Body of pancreas (tissue), 4 donors: ENCODE measurements at regions not wholly inside any gene's neighbourhood (a gene's known extent, or its start where the extent isn't known, plus 50 kb on each side); places are given as distances from the start of the nearest gene placed in this dataset.

Experiments used
- ATAC-seq: fragments of 150-250 bp; one replicate; pipeline ENCODE4 v1.9.1; 2016
- DNase-seq, 4 donors: peaks; one replicate each; pipeline ENCODE4 v3.0.0-alpha.2; 2019
- H3K27ac ChIP-seq, 4 donors: fragments of 200-600 bp; sonication (generic); 1 replicate in 3 of 4; 2 replicates in 1 of 4; pipeline versions ENCODE4 v1.5.1 to v1.6.1; 2016 to 2019; ENCODE audit warnings: mild to moderate bottlenecking in 1 of 4, mixed read lengths in 1 of 4, moderate library complexity in 1 of 4
- H3K27me3 ChIP-seq, 2 donors: fragments of 200-600 bp; sonication (generic); one replicate each; pipeline ENCODE4 v1.6.0; 2016; ENCODE audit warnings: mild to moderate bottlenecking in 1 of 2
- H3K36me3 ChIP-seq, 2 donors: fragments of 200-600 bp; sonication (generic); replicated peaks in 1 of 2; 2 replicates each; pipeline ENCODE4 v1.5.1; 2016; ENCODE audit warnings: low read depth in 2 of 2; ENCODE audit not compliant: insufficient read depth in 1 of 2
- H3K4me1 ChIP-seq: fragments of 200-600 bp; sonication (generic); one replicate; pipeline ENCODE4 v1.6.0; 2016
- H3K4me3 ChIP-seq, 2 donors: fragments of 200-600 bp; sonication (generic); 1 replicate in 1 of 2; 2 replicates in 1 of 2; pipeline ENCODE4 v1.5.1; 2016 to 2019
- H3K9me3 ChIP-seq, 3 donors: fragments of 200-600 bp; sonication (generic); 1 replicate in 2 of 3; 2 replicates in 1 of 3; pipeline ENCODE4 v1.5.1; 2016
- POLR2A ChIP-seq, 3 donors: fragments of 450-650 bp; IDR thresholded peaks; one replicate each; pipeline ENCODE4 v1.6.1; 2016; ENCODE audit warnings: antibody characterized with exemption in 3 of 3, mild to moderate bottlenecking in 2 of 3
- WGBS, 2 donors: methylation state at CpG; one replicate each; pipeline ENCODE4 v1.1.5; 2017; 5-methylcytosine and 5-hydroxymethylcytosine counted together
- intact Hi-C: fragments of 100-400 bp; cut with DNase I; formaldehyde crosslinking; loops from one replicate; pipeline ENCODE4 v1.15.1; 2023
- TF ChIP-seq, protein P1 (sequence below), 7 experiments: fragments of 450-650 bp in 4 of 7; fragments of 200-600 bp in 3 of 7; sonication (generic) in 3 of 7; IDR thresholded peaks; one replicate each; pipeline ENCODE4 v1.5.1; 2016 to 2019; ENCODE audit warnings: antibody characterized with exemption in 7 of 7

DNA sequence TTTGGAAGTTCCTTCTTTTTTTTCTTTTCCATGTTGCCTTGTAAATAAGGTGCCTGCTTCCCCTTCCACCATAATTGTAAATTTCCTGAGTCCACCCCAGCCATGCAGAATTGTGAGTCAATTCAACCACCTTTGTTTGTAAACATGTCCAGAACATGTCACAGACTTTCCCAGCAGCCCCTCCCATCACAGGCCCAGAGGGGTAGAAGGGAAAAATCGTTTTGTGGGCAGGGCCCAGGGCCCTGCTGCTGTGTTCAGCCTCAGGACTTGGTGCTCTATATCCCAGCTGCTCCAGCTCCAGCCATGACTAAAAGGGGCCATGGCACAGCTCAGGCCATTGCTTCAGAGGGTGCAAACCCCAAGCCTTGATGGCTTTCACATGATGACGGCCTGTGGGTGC, 384.6 kb upstream of the NCAM2 start:
- H3K4me3 ChIP-seq: no peak overlapping the region
- no peaks in the 10 kb centered on the region for H3K9me3 ChIP-seq
- DNase-seq: no peak
- H3K36me3 ChIP-seq: no peaks in the 10 kb centered on the region
- no peaks in the 10 kb centered on the region for H3K27me3 ChIP-seq
- TF ChIP-seq, protein P1, sequence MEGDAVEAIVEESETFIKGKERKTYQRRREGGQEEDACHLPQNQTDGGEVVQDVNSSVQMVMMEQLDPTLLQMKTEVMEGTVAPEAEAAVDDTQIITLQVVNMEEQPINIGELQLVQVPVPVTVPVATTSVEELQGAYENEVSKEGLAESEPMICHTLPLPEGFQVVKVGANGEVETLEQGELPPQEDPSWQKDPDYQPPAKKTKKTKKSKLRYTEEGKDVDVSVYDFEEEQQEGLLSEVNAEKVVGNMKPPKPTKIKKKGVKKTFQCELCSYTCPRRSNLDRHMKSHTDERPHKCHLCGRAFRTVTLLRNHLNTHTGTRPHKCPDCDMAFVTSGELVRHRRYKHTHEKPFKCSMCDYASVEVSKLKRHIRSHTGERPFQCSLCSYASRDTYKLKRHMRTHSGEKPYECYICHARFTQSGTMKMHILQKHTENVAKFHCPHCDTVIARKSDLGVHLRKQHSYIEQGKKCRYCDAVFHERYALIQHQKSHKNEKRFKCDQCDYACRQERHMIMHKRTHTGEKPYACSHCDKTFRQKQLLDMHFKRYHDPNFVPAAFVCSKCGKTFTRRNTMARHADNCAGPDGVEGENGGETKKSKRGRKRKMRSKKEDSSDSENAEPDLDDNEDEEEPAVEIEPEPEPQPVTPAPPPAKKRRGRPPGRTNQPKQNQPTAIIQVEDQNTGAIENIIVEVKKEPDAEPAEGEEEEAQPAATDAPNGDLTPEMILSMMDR (IDR thresholded peaks at IDR 0.05): no peak
- TF ChIP-seq POLR2A (IDR thresholded peaks at IDR 0.05): no peak
- no peak for ATAC-seq
- intact Hi-C loops: no loop called here
- H3K4me1 ChIP-seq: no peaks in the 10 kb centered on the region
- 11 to 44% methylated on average over 1 to 2 of the region's 2 CpGs for WGBS, 2 donors
- no peak overlapping the region for H3K27ac ChIP-seq

DNA sequence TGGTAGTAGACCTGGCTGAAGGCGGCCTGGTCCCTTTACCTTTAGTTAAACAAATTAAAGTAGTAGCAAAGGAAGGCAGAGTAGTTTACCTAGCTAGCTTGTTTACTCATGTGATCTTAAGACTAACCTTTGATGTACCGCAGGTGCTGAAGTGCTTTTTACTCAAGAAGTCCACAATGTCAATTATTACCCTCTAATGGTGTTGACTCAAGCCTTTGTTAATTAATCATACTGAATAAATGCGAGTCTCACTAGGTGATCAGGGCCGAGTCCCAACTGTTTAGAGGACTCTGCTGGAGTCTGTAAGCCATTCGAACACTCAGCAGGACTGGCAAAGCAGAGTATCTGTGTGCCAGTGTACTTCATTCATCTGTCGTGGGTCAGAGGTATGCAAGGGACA, 381.1 kb upstream of the NCAM2 start:
- no peak overlapping the region for H3K27ac ChIP-seq
- DNase-seq (no peak), ATAC-seq (no peak)
- no peaks in the 10 kb centered on the region for H3K36me3 ChIP-seq
- no peaks in the 10 kb centered on the region for H3K4me1 ChIP-seq
- H3K27me3 ChIP-seq: no peaks in the 10 kb centered on the region
- H3K9me3 ChIP-seq: no peaks in the 10 kb centered on the region
- intact Hi-C loops: no loop called here
- TF ChIP-seq POLR2A (IDR thresholded peaks at IDR 0.05): no peak
- TF ChIP-seq, protein P1 (IDR thresholded peaks at IDR 0.05): no peak
- no peak overlapping the region for H3K4me3 ChIP-seq
- 11 to 23% methylated on average over 6 of the region's 6 CpGs for WGBS, 2 donors

DNA sequence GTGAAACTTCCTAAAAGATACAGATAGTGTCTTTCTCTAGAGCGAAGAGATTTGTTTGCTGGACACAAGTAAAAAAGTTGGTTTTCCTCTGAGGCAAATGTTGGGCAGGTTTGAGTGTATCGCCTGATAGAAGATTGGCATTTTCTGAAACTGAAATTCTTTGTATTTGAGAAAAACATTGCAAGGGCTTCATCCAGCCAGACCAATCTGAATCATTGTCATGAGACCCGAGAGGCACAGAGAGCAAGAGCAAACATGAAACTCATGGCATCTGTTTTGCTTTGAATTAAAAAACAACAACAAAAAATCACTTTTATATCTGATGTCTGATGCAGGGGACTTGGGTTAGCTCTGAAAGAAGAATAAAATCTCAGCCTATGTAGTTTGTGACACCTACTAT, 379.3 kb upstream of the NCAM2 start:
- no peak overlapping the region for H3K27ac ChIP-seq
- no peak overlapping the region for H3K4me3 ChIP-seq
- intact Hi-C loops: no loop called here
- ATAC-seq (no peak), DNase-seq (no peak)
- no peaks in the 10 kb centered on the region for H3K9me3 ChIP-seq
- no peaks in the 10 kb centered on the region for H3K36me3 ChIP-seq
- H3K4me1 ChIP-seq: no peaks in the 10 kb centered on the region
- no peaks in the 10 kb centered on the region for H3K27me3 ChIP-seq
- WGBS, 2 donors: 59 to 61% methylated on average over 3 of the region's 3 CpGs
- TF ChIP-seq POLR2A (IDR thresholded peaks at IDR 0.05): no peak
- TF ChIP-seq, protein P1 (IDR thresholded peaks at IDR 0.05): no peak

DNA sequence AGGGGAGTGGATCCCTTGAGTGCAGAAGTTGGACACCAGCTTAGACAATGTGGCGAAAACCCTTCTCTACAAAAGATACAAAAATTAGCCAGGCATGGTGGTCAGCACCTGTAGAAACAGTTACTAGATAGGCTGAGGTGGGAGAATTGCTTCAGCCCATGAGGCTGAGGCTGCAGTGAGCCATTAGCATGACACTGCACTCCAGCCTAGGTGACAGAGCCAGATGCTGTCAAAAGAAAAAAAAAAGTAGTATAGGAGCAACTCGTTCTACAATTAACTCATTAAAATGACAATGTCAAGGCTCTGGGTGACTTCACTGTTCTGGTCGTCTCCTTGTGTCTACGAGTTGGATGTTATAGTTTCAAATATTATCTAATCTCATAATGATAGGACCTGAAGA, 370.6 kb upstream of the NCAM2 start:
- no peak for DNase-seq
- WGBS, 2 donors: 50 to 51% methylated on average over 4 of the region's 4 CpGs
- Histone ChIP-seq H3K4me3 (no peak overlapping the region), H3K4me1 (no peaks in the 10 kb centered on the region), H3K9me3 (peaks cover 0 to 3% (median 0%) of the 10 kb centered on the region in 3 donors), H3K36me3 (no peaks in the 10 kb centered on the region), H3K27ac (no peak overlapping the region), H3K27me3 (no peaks in the 10 kb centered on the region)
- intact Hi-C loops: no loop called here
- TF ChIP-seq, protein P1 (IDR thresholded peaks at IDR 0.05): no peak
- TF ChIP-seq POLR2A (IDR thresholded peaks at IDR 0.05): no peak
- ATAC-seq: no peak

DNA sequence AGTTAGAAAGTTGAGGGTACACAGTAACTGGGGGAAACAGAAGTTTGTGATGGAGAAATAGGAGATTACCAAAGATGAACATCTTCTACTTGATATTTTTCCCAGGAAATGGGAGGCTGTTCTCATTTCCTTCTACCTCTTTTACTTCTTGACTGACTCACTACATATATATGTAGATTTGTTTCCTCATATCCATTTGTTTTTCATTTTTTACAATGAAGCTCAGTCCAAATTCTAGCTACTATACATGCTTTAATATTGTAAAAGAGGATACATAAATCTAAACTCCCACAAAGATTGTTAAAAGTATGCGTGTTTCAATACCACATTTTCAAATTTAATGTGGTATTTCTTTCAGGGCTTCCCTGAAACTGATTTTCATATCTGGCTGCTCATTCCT, 366.6 kb upstream of the NCAM2 start:
- Histone ChIP-seq H3K36me3 (no peaks in the 10 kb centered on the region), H3K9me3 (peaks cover 0 to 3% (median 0%) of the 10 kb centered on the region in 3 donors), H3K27ac (no peak overlapping the region), H3K4me1 (no peaks in the 10 kb centered on the region), H3K4me3 (no peak overlapping the region), H3K27me3 (no peaks in the 10 kb centered on the region)
- ATAC-seq: no peak
- no peak for DNase-seq
- 76 to 91% methylated on average over 1 of the region's 1 CpG for WGBS, 2 donors
- intact Hi-C loops: no loop called here
- TF ChIP-seq, protein P1 (IDR thresholded peaks at IDR 0.05): no peak
- no peak for TF ChIP-seq POLR2A (IDR thresholded peaks at IDR 0.05)
